KG1 (cell line): ENCODE measurements at regions not wholly inside any gene's neighbourhood (a gene's known extent, or its start where the extent isn't known, plus 50 kb on each side); places are given as distances from the start of the nearest gene placed in this dataset.
A peak's percentile ranks its signal among the peaks of the same experiment; 100 is the strongest.

ENCODE experiments used
- DNase-seq: peaks from one replicate; lab custom pipeline; 2025; lab: John Stamatoyannopoulos, UW

- DNase-seq, result no peak
These were observed 356.0 kb downstream of the DUSP6 start for GRCh38 chr12:88996200-88996788.

GRCh38 chr12:88994971-88995370, 357.3 kb downstream of the DUSP6 start:
- DNase-seq, result no peak

GRCh38 chr12:88994537-88994936, 357.8 kb downstream of the DUSP6 start:
- no peak for DNase-seq

- peak; percentile 18 for DNase-seq
These were observed 358.6 kb downstream of the DUSP6 start for GRCh38 chr12:88993651-88994050.

GRCh38 chr12:88986056-88986455, 366.2 kb downstream of the DUSP6 start:
- no peak for DNase-seq

- no peak for DNase-seq
These were observed 366.7 kb downstream of the DUSP6 start for GRCh38 chr12:88985631-88986030.

GRCh38 chr12:88985011-88985410, 367.3 kb downstream of the DUSP6 start:
- no peak for DNase-seq

- no peak for DNase-seq
These were observed 369.6 kb downstream of the DUSP6 start for GRCh38 chr12:88982694-88983093.

- no peak for DNase-seq
These were observed 375.2 kb downstream of the DUSP6 start for GRCh38 chr12:88977115-88977514.

GRCh38 chr12:88973998-88974397, 378.3 kb downstream of the DUSP6 start:
- DNase-seq, result no peak

GRCh38 chr12:88970740-88971139, 381.6 kb downstream of the DUSP6 start:
- DNase-seq, result no peak

GRCh38 chr12:88969127-88969526, 383.2 kb downstream of the DUSP6 start:
- no peak for DNase-seq

GRCh38 chr12:88960213-88960878, 380.1 kb upstream of the KITLG start:
- DNase-seq, result no peak

- no peak for DNase-seq
These were observed 378.7 kb upstream of the KITLG start for GRCh38 chr12:88958946-88959345.

GRCh38 chr12:88958153-88958552, 377.9 kb upstream of the KITLG start:
- no peak for DNase-seq

GRCh38 chr12:88957358-88957757, 377.1 kb upstream of the KITLG start:
- DNase-seq, result no peak

- no peak for DNase-seq
These were observed 375.3 kb upstream of the KITLG start for GRCh38 chr12:88955531-88955930.

GRCh38 chr12:88953029-88953586, 372.8 kb upstream of the KITLG start:
- no peak for DNase-seq

- DNase-seq, result no peak
These were observed 372.3 kb upstream of the KITLG start for GRCh38 chr12:88952562-88952942.

GRCh38 chr12:88951860-88952561, 371.7 kb upstream of the KITLG start:
- no peak for DNase-seq

- DNase-seq, result no peak
These were observed 370.9 kb upstream of the KITLG start for GRCh38 chr12:88951177-88951576.

GRCh38 chr12:88947486-88948043, 367.3 kb upstream of the KITLG start:
- DNase-seq, result no peak
